Sciatic nerve (tissue), 2 donors: ENCODE measurements at regions not wholly inside any gene's neighbourhood (a gene's known extent, or its start where the extent isn't known, plus 50 kb on each side); places are given as distances from the start of the nearest gene placed in this dataset.

Source experiments
- ATAC-seq: fragments of 200-7000 bp; cut with Tn5 transposase; one replicate; pipeline ENCODE4 v1.9.1; 2020; ENCODE audit warnings: mild to moderate bottlenecking, moderate library complexity
- DNase-seq: peaks from one replicate; pipeline ENCODE4 v3.0.0-alpha.2; 2020; ENCODE audit warnings: low spot score
- intact Hi-C: fragments of 100-400 bp; cut with DNase I; formaldehyde crosslinking; loops from one replicate; pipeline ENCODE4 v1.14.2; 2022
- donor health status: DM: no; HTN: no; CAD: no.
- donor health status: DM: no; HTN: no; CAD: no.

GRCh38 chr11:112453601-112454577, 193.2 kb upstream of the PLET1 start:
- ATAC-seq (no peak), DNase-seq (no peak)
- intact Hi-C loops, result no loop called here

DNA sequence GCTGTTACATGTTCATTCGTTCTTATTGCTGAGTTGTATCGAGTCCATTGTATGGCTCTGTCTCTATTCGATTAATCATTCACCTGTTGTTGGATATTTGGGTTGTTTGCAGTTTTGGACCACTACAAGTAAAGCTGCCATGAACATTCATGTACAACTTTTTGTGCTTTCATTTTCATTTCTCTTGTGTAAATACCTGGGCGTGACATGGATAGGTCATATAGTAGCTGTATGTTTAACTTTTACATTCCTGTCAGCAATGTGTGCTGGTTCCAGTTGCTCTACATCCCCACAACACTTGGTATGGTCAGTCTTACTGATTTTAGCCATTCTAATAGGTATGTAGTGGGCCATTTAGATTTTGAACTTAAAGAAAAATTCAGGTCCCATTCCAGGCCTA, 194.2 kb upstream of the PLET1 start:
- intact Hi-C loops, result no loop called here
- DNase-seq, result no peak
- no peak for ATAC-seq

GRCh38 chr11:112455791-112456190, 195.1 kb upstream of the PLET1 start:
- ATAC-seq, result no peak
- DNase-seq, result no peak
- intact Hi-C loops, result no loop called here

DNA sequence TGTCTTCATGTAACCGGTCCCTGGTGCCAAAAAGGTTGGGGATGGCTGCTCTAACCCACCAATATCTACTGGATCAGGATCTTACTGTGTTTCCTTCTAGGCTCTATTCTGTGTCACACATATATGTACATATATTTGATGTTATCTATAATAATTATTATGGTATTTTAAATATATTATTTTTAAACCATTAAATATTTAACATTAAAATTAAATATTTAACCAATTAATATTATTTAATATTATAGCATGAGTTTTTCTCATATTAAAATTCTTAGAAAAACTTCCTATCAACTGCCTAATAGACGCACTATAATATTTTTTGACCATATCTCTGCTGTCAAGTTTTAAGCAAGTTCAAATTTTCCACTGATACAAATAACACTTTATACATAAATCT, 196.9 kb upstream of the PLET1 start:
- DNase-seq (no peak), ATAC-seq (no peak)
- intact Hi-C loops, result no loop called here

GRCh38 chr11:112459001-112459400, 198.3 kb upstream of the PLET1 start:
- ATAC-seq (no peak), DNase-seq (no peak)
- intact Hi-C loops, result no loop called here

GRCh38 chr11:112460141-112460540, 199.5 kb upstream of the PLET1 start:
- intact Hi-C loops, result no loop called here
- ATAC-seq (no peak), DNase-seq (no peak)

- ATAC-seq (no peak), DNase-seq (no peak)
- intact Hi-C loops, result no loop called here
Measured at GRCh38 chr11:112464949-112465348, 204.3 kb upstream of the PLET1 start.

- ATAC-seq, result no peak
- intact Hi-C loops, result no loop called here
Measured at GRCh38 chr11:112465433-112466024, 204.9 kb upstream of the PLET1 start.

DNA sequence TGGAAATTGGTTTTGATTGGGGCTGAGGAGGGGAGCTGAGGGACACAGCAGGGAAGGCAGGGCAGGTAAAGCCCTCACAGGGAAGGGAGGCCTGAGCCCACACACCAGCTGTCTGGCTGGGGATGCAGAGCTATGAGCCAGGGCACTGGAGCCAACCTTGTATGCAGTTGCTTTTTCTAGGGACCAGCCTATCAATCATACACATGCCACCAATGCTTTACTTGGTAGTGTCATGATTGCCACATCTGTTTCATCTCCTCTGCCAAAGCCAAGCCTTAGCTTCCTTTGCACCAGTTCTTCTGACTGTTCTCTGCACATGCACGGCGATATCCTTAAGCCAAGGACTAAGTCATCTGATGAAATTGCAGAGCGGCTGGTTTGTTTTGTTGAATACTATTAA, 207.1 kb upstream of the PLET1 start:
- DNase-seq (no peak), ATAC-seq (no peak)
- intact Hi-C loops, result no loop called here

More at GRCh38 chr11:112465433-112466024, 204.9 kb upstream of the PLET1 start:
- no peak for DNase-seq

DNA sequence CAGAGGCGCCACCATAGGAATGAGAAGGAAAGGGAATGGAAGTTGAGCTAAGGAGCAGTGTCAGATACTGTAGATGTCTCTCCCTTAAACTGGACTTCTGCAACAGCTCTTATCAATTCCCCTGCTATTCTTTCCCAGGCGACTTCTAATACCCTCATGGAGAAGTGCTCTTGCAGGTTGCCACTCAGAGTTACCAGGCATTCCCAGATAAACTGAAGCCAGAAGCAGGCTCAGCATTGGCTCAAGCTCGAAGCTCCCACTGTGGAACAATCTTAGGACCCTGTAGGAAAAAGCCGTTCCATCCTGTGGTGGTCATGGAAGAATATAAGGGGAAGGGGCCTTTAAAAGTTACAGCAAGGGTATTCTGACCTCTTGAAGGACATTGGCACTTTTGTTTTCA, 208.7 kb upstream of the PLET1 start:
- ATAC-seq, result no peak
- intact Hi-C loops, result no loop called here
- DNase-seq, result no peak

GRCh38 chr11:112470355-112470754, 209.7 kb upstream of the PLET1 start:
- intact Hi-C loops, result no loop called here
- ATAC-seq (no peak), DNase-seq (no peak)

GRCh38 chr11:112471731-112472130, 211.1 kb upstream of the PLET1 start:
- DNase-seq, result no peak
- ATAC-seq, result no peak
- intact Hi-C loops, result no loop called here

DNA sequence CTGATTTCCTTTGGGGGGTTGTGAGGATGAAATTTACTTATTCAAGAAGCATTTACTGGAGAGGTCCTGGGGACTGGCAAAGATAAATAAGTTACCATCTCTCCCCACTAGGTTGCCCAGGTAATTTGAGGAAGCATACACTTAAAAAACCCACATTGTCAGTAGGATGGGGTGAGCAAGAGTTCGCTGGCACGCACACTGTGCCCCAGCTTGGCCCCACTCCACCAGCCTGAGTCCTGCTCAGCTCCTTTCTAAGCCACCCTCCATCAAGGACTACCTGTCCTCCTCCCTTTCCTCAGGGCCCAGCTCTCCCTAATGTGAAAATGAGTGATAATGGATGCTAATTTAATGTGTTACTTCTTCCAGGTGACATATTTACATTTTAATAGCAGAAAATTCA, 216.5 kb upstream of the PLET1 start:
- ATAC-seq (no peak), DNase-seq (no peak)
- intact Hi-C loops, result no loop called here

DNA sequence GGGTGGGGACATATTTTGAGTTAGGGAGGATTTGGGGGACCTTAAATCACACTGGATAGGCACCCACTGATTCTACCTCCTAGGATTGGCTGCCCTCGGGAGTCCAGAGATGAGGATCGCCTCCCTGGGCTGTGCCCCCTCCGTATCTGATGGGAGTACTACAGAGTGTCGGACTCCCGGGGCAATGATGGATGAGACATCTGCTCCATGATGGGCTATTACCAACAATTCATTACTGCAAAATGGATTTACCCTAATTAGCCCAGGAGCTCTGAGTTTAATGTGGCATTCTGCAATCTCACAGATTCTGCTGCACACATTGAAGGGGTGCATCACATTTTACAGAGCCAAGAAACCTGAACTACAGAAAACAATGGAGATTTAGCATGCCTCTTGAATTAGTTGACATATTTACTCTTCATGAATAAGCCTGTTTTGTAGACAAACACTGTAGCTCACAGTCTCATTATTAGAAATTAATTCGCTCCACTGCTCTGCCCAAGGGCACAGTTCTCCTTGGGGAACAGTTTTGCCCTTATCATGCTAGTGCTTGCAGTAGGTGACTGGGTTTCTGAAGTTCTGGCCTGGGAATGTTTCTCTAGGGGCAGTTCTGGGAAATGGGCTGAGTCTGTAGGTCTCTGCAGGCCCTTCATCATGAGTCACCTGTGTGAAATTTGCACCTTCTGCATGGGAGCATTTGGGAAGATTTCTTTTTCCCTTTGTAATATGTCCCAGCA, 217.1 kb upstream of the PLET1 start:
- intact Hi-C loops, result no loop called here
- ATAC-seq, result no peak
- no peak for DNase-seq

DNA sequence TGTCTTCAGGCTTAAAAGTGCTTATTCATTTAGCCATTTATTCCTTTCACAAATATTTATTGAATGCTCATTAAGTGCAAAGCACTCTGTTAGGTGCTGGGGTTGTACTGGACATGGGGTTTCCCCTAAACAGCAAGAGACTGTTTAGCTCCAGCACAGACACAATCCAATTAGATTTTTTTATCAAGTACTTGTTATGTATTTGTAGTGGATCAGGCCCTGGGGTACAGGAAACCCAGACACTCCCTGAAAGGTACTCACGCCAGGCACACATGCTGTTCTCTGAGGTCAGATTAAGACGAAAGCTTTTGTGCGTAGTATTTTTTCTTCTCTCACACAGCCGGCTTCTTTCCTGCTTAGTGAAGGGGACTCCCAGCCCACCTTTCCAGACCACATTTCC, 218.1 kb upstream of the PLET1 start:
- DNase-seq (no peak), ATAC-seq (no peak)
- intact Hi-C loops, result no loop called here

- ATAC-seq (no peak), DNase-seq (no peak)
- intact Hi-C loops, result no loop called here
Measured at GRCh38 chr11:112481431-112481830, 220.8 kb upstream of the PLET1 start.

GRCh38 chr11:112481893-112482292, 221.2 kb upstream of the PLET1 start:
- DNase-seq, result no peak
- ATAC-seq, result no peak
- intact Hi-C loops, result no loop called here

- DNase-seq (no peak), ATAC-seq (no peak)
- intact Hi-C loops, result no loop called here
Measured at GRCh38 chr11:112485280-112485679, 224.6 kb upstream of the PLET1 start.

DNA sequence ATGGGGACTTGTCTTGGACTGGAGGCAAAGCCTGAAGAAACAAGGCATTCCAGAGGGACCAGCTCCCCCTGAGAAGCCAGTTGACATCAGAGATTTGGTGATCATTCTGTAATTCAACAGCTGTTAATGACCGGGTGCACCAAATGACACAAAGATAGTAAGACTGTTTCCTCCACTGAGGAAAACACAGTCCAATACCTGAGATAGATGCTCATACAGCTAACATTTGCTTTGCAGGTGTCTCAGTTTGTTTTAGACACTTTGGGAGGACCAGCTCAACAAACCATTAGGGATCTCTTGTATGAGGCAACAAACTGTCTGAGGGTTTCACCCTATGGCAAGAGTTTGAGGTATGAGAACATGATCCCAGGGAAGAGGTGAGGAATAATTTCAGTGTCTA, 237.2 kb upstream of the PLET1 start:
- ATAC-seq, result no peak
- no peak for DNase-seq

DNA sequence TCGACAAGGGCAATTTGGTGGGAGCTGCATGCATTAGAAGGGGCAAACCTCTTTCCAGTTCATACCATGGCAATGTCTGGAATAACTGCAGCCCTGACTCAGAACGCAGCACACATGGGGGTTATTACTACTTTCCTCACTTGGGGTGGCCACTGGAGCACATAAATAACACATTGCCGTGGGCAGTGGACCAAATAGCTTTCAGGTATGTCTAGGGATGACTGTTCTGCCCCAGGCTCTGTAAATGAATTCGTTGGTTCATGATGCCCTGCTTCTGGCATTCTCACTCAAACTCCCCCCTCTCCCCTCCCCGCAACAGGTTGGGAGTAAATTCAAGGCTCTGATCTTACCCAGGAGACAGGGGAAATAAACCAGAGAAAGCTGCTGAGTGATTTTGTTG, 238.0 kb upstream of the PLET1 start:
- ATAC-seq, result no peak
- no peak for DNase-seq
- intact Hi-C loops, result no loop called here

More for the DNA sequence above, 237.2 kb upstream of the PLET1 start:
- intact Hi-C loops, result no loop called here
